ENCODE measurements at regions not wholly inside any gene's neighbourhood (a gene's known extent, or its start where the extent isn't known, plus 50 kb on each side); places are given as distances from the start of the nearest gene placed in this dataset.

DNA sequence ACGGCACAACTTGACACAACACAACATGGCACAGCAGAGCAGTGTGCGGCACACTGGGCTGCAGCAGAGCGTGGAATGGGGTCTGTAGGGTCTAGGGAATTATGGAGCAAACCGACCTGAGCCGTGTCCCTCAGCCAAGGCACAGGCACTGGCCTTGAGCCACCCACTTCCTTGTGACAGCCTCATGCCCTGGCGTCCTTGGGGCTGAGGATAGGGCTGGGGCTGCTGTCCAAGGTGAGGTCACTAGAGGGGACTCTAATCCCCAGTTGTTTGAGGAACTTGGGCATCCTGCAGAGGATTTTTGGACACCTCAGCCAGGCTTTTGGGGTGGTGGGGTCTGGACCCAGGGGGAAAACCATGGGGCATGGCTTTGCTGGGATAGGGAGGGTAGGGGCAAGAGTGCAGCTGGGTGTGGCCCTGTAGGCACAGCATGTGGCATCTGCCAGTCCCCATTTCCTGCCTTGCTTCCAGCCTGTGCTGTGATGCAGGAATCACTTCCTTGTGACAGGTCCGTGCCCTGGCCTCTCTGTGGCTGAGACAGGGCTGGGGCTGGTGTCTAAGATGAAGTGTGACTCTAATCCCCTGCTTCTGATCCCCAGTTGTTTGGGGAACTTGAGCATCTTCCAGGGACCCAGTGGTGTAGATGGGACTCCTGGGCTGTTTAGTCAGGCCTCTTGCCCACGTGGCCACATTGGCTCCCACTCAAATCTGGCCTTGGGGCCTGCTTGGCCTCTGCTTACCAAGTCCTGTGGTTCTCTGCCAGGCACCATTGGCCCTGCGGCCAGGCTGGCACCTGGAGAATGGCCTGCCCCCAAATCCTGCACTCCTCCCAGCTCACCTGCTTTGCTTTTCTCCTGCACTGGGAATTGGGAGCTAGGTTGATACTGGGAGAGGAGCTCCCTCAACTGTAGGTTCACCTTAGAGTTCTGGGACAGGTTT lies 78.5 kb downstream of the SCGB2B2 start:
- no peak overlapping the region for H3K27ac ChIP-seq
- H3K36me3 ChIP-seq, result no peaks in the 10 kb centered on the region
- TF ChIP-seq, protein P1, sequence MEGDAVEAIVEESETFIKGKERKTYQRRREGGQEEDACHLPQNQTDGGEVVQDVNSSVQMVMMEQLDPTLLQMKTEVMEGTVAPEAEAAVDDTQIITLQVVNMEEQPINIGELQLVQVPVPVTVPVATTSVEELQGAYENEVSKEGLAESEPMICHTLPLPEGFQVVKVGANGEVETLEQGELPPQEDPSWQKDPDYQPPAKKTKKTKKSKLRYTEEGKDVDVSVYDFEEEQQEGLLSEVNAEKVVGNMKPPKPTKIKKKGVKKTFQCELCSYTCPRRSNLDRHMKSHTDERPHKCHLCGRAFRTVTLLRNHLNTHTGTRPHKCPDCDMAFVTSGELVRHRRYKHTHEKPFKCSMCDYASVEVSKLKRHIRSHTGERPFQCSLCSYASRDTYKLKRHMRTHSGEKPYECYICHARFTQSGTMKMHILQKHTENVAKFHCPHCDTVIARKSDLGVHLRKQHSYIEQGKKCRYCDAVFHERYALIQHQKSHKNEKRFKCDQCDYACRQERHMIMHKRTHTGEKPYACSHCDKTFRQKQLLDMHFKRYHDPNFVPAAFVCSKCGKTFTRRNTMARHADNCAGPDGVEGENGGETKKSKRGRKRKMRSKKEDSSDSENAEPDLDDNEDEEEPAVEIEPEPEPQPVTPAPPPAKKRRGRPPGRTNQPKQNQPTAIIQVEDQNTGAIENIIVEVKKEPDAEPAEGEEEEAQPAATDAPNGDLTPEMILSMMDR (IDR thresholded peaks at IDR 0.05), result no peak
- DNase-seq (ENCODE audit: low spot score), result no peak
- peaks cover 0 to 22% of the 10 kb centered on the region in 2 donors for H3K4me1 ChIP-seq
- H3K27me3 ChIP-seq, result no peaks in the 10 kb centered on the region
- H3K4me3 ChIP-seq, result no peak overlapping the region
- H3K9me3 ChIP-seq, result peaks cover 0 to 7% of the 10 kb centered on the region in 2 donors

DNA sequence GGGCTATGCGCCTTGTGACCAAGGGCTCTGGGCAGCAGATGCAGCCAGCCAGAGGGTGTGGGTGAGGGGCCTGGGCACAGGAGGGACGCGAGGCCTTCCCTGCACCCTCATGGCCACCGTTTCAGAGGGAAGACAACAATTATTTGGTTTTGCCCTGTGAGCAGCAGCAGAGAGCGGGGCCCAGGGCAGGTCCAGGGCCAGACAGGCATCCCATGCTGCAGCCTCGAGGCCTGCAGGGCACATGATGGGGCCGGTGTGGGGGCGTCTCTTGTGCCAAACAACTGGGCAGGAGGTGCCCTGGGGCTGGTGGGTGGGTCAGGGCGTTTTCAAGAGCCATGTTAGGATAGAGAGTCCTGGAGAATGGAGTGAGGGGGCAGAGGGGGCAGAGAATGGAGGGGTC lies 79.4 kb downstream of the SCGB2B2 start:
- DNase-seq (ENCODE audit: low spot score), result no peak
- H3K9me3 ChIP-seq, result no peaks in the 10 kb centered on the region
- peaks cover 0 to 22% of the 10 kb centered on the region in 2 donors for H3K4me1 ChIP-seq
- no peak overlapping the region for H3K4me3 ChIP-seq
- TF ChIP-seq, protein P1 (IDR thresholded peaks at IDR 0.05), result no peak
- H3K36me3 ChIP-seq, result no peaks in the 10 kb centered on the region
- no peaks in the 10 kb centered on the region for H3K27me3 ChIP-seq
- H3K27ac ChIP-seq, result no peak overlapping the region

DNA sequence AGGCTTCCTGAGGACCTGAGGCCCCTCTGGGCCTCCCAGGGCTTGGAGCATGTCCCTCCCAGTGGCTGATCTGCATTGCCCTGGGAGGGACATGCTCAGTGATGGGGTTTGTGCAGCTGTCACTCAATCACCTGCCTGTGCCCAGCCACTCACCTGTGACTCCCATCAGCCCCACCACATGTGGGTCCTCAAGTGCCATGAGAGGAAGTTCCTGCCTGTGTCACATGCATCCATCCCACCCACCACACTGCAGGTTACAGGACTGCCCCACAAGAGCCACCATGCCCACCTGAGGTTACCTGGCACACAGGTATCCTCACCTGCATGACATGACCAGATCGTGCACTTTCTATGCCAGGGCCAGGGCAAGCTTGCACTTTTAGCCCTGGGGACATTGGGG lies 80.0 kb downstream of the SCGB2B2 start:
- H3K27ac ChIP-seq, result no peak overlapping the region
- no peak for DNase-seq (ENCODE audit: low spot score)
- no peak overlapping the region for H3K4me3 ChIP-seq
- TF ChIP-seq, protein P1 (IDR thresholded peaks at IDR 0.05), result no peak
- no peaks in the 10 kb centered on the region for H3K27me3 ChIP-seq
- H3K9me3 ChIP-seq, result no peaks in the 10 kb centered on the region
- peaks cover 0 to 22% of the 10 kb centered on the region in 2 donors for H3K4me1 ChIP-seq
- no peaks in the 10 kb centered on the region for H3K36me3 ChIP-seq

DNA sequence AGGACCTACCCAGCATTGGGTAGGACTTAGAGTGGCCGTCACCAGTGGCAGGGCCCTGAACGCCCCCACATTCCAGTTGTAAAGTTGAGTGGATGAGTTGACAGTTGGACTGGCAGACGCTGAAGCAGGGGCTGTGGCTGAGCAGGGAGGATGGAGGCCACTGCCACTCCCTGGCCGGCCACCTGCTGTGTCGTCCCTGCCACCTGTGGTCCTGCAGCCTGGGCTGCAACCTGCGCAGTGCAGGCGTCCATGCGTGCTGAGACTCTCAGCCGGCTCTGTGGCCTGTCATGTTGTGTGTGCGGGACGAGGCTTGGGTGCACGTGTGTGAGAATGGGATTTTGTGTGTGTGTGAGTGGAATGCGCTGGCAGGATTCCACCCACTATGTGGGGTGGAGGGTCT lies 80.8 kb downstream of the SCGB2B2 start:
- no peak overlapping the region for H3K27ac ChIP-seq
- TF ChIP-seq, protein P1 (IDR thresholded peaks at IDR 0.05), result no peak
- H3K4me1 ChIP-seq, result peaks cover 0 to 22% of the 10 kb centered on the region in 2 donors
- DNase-seq (ENCODE audit: low spot score), result no peak
- no peaks in the 10 kb centered on the region for H3K9me3 ChIP-seq
- no peak overlapping the region for H3K4me3 ChIP-seq
- no peaks in the 10 kb centered on the region for H3K27me3 ChIP-seq
- no peaks in the 10 kb centered on the region for H3K36me3 ChIP-seq

DNA sequence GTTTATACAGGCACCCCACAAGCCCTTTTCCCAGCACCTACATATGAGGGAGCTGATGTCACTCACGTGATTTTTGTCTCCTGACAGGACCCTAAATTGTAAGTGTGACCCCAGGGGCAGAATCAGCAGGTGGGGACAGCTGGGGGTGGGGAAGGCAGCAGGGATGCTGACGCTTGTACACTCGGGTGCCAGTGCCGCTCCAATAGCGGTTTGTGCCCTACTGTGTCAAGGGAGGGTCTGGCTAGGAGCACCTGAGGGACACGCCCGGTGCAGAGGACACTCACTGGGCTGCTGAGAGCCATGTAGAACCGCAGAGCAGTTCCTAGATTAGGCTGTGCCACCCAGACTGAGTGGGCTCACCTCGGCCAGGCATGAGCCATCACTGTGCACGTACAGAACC lies 81.3 kb downstream of the SCGB2B2 start:
- no peak for DNase-seq (ENCODE audit: low spot score)
- TF ChIP-seq, protein P1 (IDR thresholded peaks at IDR 0.05), result no peak
- Histone ChIP-seq H3K27ac (peak overlapping the region in 1 of 2 donors; percentile 46), H3K36me3 (no peaks in the 10 kb centered on the region), H3K27me3 (no peaks in the 10 kb centered on the region), H3K4me3 (no peak overlapping the region), H3K9me3 (no peaks in the 10 kb centered on the region), H3K4me1 (peaks cover 0 to 22% of the 10 kb centered on the region in 2 donors)

Measured in right atrium auricular region (tissue), 2 donors.